OCI-LY1 (cell line): ENCODE measurements at regions not wholly inside any gene's neighbourhood (a gene's known extent, or its start where the extent isn't known, plus 50 kb on each side); places are given as distances from the start of the nearest gene placed in this dataset.

Experiments
- CTCF ChIP-seq: fragments of 200-600 bp; sonication (generic), shearing (Covaris generic); IDR thresholded peaks from 2 replicates; pipeline ENCODE4 v1.5.1; 2017; ENCODE audit warnings: mild to moderate bottlenecking, antibody characterized with exemption, low read length, moderate library complexity, mixed read lengths
- EZH2 ChIP-seq: fragments of 200-600 bp; sonication (generic), shearing (Covaris generic); IDR thresholded peaks from 2 replicates; pipeline ENCODE4 v1.8.0; 2017; ENCODE audit warnings: borderline replicate concordance, mixed run types, mild to moderate bottlenecking, antibody characterized with exemption, low read length, moderate library complexity, mixed read lengths

GRCh38 chr15:62482785-62483429 is 317.8 kb upstream of the C2CD4B start:
- peak; percentile 46; the same call in 1 of the 2 replicates for TF ChIP-seq CTCF
- TF ChIP-seq EZH2 = no peak
